PC-9 (cell line): ENCODE measurements at regions not wholly inside any gene's neighbourhood (a gene's known extent, or its start where the extent isn't known, plus 50 kb on each side); places are given as distances from the start of the nearest gene placed in this dataset.
A peak's percentile ranks its signal among the peaks of the same experiment; 100 is the strongest.

ENCODE experiments used
- BruUV-seq: library from RNA; stranded (reverse); fragments of 400-500 nt; replicated peaks from 2 replicates; lab custom pipeline; 2021; lab: Mats Ljungman, UMichigan
- CTCF ChIA-PET: fragments of 300-600 bp; sonication (Branson Sonifier 250); formaldehyde crosslinking; loops from one replicate; lab custom pipeline; 2022; ENCODE audit warnings: antibody characterized with exemption; lab: Charles Lee
- POLR2A ChIA-PET: fragments of 300-600 bp; sonication (Branson Sonifier 250); formaldehyde crosslinking; loops from one replicate; lab custom pipeline; 2022; ENCODE audit warnings: antibody characterized with exemption; ENCODE audit not compliant: unreplicated experiment; lab: Charles Lee
- DNase-seq, 2 experiments: peaks; one replicate each; pipeline versions ENCODE4 v3.0.0 to v3.0.0-alpha.2; 2015 to 2022; ENCODE audit warnings: mixed read lengths in 1 of 2
- H2AFZ ChIP-seq: fragments of 200-600 bp; sonication (generic); 2 replicates; pipeline ENCODE4 v1.8.1; 2017; ENCODE audit warnings: antibody characterized with exemption
- H3F3A ChIP-seq: fragments of 200-600 bp; sonication (generic); 2 replicates; pipeline ENCODE4 v1.8.1; 2017; ENCODE audit warnings: antibody characterized with exemption, mild to moderate bottlenecking, low read depth; ENCODE audit not compliant: insufficient read depth
- H3K27ac ChIP-seq: fragments of 200-600 bp; sonication (generic); 2 replicates; pipeline ENCODE4 v1.6.1; 2016; ENCODE audit warnings: mixed run types
- H3K27me3 ChIP-seq: fragments of 200-600 bp; sonication (generic); 2 replicates; pipeline ENCODE4 v1.6.1; 2016; ENCODE audit warnings: low read depth, mixed run types; ENCODE audit not compliant: insufficient read depth
- H3K36me3 ChIP-seq: fragments of 200-600 bp; sonication (generic); 2 replicates; pipeline ENCODE4 v1.6.1; 2016; ENCODE audit warnings: low read depth, mixed run types
- H3K4me1 ChIP-seq: fragments of 200-600 bp; sonication (generic); replicated peaks from 2 replicates; pipeline ENCODE4 v1.6.1; 2016; ENCODE audit warnings: mixed run types; ENCODE audit not compliant: insufficient read depth
- H3K4me2 ChIP-seq: fragments of 200-600 bp; sonication (generic); 2 replicates; pipeline ENCODE4 v1.6.1; 2017; ENCODE audit warnings: mixed run types
- H3K4me3 ChIP-seq: fragments of 200-600 bp; sonication (generic); 2 replicates; pipeline ENCODE4 v1.6.1; 2016; ENCODE audit warnings: mixed run types
- H3K79me2 ChIP-seq: fragments of 200-600 bp; sonication (generic); 2 replicates; pipeline ENCODE4 v1.6.1; 2017; ENCODE audit warnings: low read depth, mixed run types
- H3K9me2 ChIP-seq: fragments of 200-600 bp; sonication (generic); 2 replicates; pipeline ENCODE4 v1.8.1; 2017; ENCODE audit warnings: mild to moderate bottlenecking; ENCODE audit not compliant: insufficient read depth
- H3K9me3 ChIP-seq: fragments of 200-600 bp; sonication (generic); 2 replicates; pipeline ENCODE4 v1.8.1; 2016; ENCODE audit warnings: low read depth; ENCODE audit not compliant: insufficient read depth
- H4K20me1 ChIP-seq: fragments of 200-600 bp; sonication (generic); 2 replicates; pipeline ENCODE4 v1.8.1; 2017; ENCODE audit not compliant: insufficient read depth
- EZH2 ChIP-seq: fragments of 200-600 bp; sonication (generic); IDR thresholded peaks from 2 replicates; pipeline ENCODE4 v1.8.0; 2017; ENCODE audit warnings: antibody characterized with exemption, low read depth
- intact Hi-C: fragments of 100-400 bp; cut with micrococcal nuclease; formaldehyde crosslinking; loops from one replicate; pipeline ENCODE4 v1.10.0; 2022; ENCODE audit not compliant: unreplicated experiment
- TF ChIP-seq, protein P1 (sequence below): fragments of 200-600 bp; sonication (generic); conservative IDR thresholded peaks from 2 replicates; pipeline ENCODE4 v1.6.1; 2017; ENCODE audit warnings: mixed run types, antibody characterized with exemption, mild to moderate bottlenecking, moderate library complexity

GRCh38 chr1:219085988-219086387 is 87.7 kb upstream of the LYPLAL1 start:
- Histone ChIP-seq H3K4me3 (no peak overlapping the region), H3K27me3 (no peaks in the 10 kb centered on the region), H3K36me3 (no peaks in the 10 kb centered on the region), H3K4me2 (no peak overlapping the region), H2AFZ (no peak overlapping the region), H4K20me1 (no peaks in the 10 kb centered on the region), H3K9me3 (peaks cover 12% of the 10 kb centered on the region; the same call in 1 of the 2 replicates), H3F3A (peaks cover 13% of the 10 kb centered on the region), H3K4me1 (peaks cover 20% of the 10 kb centered on the region), H3K79me2 (no peaks in the 10 kb centered on the region), H3K9me2 (no peaks in the 10 kb centered on the region), H3K27ac (no peak overlapping the region)
- DNase-seq, result no peak
- POLR2A ChIA-PET, result no interaction called here
- CTCF ChIA-PET, result no interaction called here
- intact Hi-C loops, result no loop called here
- BruUV-seq, result no TSS peak
- TF ChIP-seq, protein P1, sequence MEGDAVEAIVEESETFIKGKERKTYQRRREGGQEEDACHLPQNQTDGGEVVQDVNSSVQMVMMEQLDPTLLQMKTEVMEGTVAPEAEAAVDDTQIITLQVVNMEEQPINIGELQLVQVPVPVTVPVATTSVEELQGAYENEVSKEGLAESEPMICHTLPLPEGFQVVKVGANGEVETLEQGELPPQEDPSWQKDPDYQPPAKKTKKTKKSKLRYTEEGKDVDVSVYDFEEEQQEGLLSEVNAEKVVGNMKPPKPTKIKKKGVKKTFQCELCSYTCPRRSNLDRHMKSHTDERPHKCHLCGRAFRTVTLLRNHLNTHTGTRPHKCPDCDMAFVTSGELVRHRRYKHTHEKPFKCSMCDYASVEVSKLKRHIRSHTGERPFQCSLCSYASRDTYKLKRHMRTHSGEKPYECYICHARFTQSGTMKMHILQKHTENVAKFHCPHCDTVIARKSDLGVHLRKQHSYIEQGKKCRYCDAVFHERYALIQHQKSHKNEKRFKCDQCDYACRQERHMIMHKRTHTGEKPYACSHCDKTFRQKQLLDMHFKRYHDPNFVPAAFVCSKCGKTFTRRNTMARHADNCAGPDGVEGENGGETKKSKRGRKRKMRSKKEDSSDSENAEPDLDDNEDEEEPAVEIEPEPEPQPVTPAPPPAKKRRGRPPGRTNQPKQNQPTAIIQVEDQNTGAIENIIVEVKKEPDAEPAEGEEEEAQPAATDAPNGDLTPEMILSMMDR, result no peak

DNA sequence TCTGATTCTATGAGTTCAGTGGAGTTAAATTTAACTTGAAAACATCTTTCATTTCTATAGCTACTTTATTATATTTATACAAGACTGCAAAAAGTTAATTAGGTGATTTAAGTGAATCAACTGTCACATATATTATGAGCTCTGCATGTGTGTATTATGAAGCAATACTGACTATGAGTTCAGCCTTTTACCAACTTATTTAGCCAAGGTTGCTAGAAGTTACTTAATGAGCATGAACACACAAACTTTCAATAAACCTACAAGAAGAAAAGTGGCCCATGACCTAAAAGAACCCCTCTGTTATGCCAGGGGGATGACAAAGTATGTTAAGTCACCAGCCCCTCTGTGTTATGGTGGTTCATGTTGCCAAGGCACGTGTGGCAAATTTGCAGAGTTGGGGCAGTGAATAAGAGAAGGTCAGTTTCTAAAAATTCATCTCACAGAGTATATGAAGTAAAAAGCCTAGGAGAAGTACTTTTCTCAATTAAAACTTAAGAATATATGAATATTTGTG is 86.7 kb upstream of the LYPLAL1 start:
- TF ChIP-seq, protein P1, result no peak
- TF ChIP-seq EZH2, result no peak
- H3K4me3 ChIP-seq, result no peak overlapping the region
- H3K4me2 ChIP-seq, result no peak overlapping the region
- intact Hi-C loops, result no loop called here
- H3K4me1 ChIP-seq, result peaks cover 20% of the 10 kb centered on the region
- H3K36me3 ChIP-seq, result no peaks in the 10 kb centered on the region
- ChIA-PET CTCF (no interaction called here), POLR2A (interaction anchor here (0.6 kb wide), 1 partner anchor 696 kb away, joined by 3 read pairs; no protein-coding TSS in a partner anchor)
- no peaks in the 10 kb centered on the region for H3K79me2 ChIP-seq
- H3K27ac ChIP-seq, result no peak overlapping the region
- H3K27me3 ChIP-seq, result no peaks in the 10 kb centered on the region
- H3K9me2 ChIP-seq, result no peaks in the 10 kb centered on the region
- no peaks in the 10 kb centered on the region for H4K20me1 ChIP-seq
- peaks cover 13% of the 10 kb centered on the region for H3F3A ChIP-seq
- BruUV-seq, result no TSS peak
- DNase-seq, result no peak
- H2AFZ ChIP-seq, result no peak overlapping the region
- H3K9me3 ChIP-seq, result peaks cover 15% of the 10 kb centered on the region; the same call in 1 of the 2 replicates

DNA sequence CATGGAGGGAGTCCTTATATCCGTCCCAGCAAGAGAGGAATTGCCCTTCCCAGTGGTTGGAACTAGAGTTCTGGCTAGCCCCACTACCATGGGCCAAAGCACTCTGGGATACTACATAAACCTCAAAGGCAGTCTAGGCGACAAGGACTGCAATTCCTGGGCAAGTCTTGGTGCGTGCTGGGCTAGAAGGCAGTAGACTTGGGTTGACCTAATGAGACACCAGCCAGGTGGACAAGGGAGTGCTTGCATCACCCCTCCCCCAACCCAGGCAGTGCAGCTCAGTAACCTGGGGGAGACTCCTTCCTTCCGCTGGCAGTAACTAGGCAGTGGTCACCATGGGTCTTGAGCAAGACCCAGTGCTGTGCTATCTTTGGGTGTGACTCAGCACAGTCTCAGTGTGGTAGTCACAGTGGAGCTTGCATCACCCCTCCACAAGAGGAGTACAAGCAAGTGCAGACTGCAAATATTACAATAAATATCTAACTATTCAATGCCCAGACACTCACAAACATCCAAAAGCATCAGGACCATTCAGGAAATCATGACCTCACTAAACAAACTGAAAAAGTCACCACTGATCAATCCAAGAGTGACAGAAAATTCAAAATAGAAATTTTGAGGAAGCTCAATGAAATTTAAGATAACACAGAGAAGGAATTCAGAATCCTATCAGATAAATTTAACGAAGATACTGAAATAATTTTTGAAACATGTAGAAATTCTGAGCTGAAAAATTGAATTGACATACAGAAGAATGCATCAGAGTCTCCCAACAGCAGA is 84.7 kb upstream of the LYPLAL1 start:
- no peak for TF ChIP-seq EZH2
- TF ChIP-seq, protein P1, result no peak
- Histone ChIP-seq H3F3A (peaks cover 13% of the 10 kb centered on the region), H3K79me2 (no peaks in the 10 kb centered on the region), H3K9me3 (peaks cover 34% of the 10 kb centered on the region; the same call in 1 of the 2 replicates), H4K20me1 (no peaks in the 10 kb centered on the region), H2AFZ (no peak overlapping the region; the same call in 1 of the 2 replicates), H3K27ac (peak overlapping the region; percentile 81), H3K4me2 (peak overlapping the region; percentile 24), H3K36me3 (no peaks in the 10 kb centered on the region), H3K27me3 (no peaks in the 10 kb centered on the region), H3K4me1 (peaks cover 20% of the 10 kb centered on the region), H3K4me3 (no peak overlapping the region), H3K9me2 (no peaks in the 10 kb centered on the region)
- intact Hi-C loops, result no loop called here
- CTCF ChIA-PET, result interaction anchor here (0.6 kb wide), 1 partner anchor 716 kb away, joined by 4 read pairs; no protein-coding TSS in a partner anchor
- POLR2A ChIA-PET, result interaction anchor here (0.6 kb wide), 1 partner anchor 760 kb away, joined by 9 read pairs; no protein-coding TSS in a partner anchor
- BruUV-seq, result no TSS peak
- peak; percentile 53 to 85 for DNase-seq
